GM19455 (cell line): ENCODE measurements at regions not wholly inside any gene's neighbourhood (a gene's known extent, or its start where the extent isn't known, plus 50 kb on each side); places are given as distances from the start of the nearest gene placed in this dataset.

ENCODE experiments used
- ATAC-seq: cut with Tn5 transposase; IDR thresholded peaks from one replicate; pipeline ENCODE4 v1.9.1; 2021; ENCODE audit not compliant: unreplicated experiment

DNA sequence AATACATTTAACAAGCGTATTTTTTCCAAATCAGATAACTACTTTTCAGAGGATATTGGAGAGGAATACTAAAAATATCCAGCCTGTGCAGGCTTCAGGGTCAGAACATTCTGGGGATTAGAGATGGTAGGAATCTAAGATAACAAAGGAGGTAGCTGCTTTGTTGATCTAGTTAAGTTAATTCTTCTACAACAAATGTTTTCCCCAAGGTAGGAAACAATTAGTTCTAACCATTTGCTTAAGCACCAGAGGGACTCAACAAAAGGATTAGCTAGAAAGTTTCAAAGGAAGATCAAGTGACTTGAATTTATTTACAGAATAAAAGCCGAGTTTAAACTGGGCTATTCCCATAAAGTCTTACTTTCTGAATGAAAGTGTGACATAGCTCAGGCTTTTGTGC, 524.2 kb downstream of the TMTC2 start:
- ATAC-seq, result no peak

DNA sequence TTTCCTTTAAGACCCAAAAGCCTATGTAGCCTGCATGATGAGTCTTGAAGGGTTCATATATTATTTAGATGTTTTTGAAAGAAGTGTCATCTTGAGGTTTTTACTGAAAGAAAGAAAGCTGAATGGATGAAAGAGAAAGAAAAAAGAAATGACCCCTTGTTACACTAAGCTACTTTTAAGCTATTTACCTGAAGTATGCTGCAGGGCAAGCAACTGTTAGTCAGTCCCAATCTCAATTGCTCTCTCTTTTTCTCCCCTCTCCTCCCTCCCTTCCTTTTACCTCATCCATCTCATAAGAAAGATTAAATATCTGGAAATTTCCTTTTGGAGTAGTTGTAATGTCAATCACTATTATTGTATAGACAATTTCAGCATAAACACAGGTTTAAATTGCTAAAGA, 512.4 kb downstream of the TMTC2 start:
- ATAC-seq, result no peak

DNA sequence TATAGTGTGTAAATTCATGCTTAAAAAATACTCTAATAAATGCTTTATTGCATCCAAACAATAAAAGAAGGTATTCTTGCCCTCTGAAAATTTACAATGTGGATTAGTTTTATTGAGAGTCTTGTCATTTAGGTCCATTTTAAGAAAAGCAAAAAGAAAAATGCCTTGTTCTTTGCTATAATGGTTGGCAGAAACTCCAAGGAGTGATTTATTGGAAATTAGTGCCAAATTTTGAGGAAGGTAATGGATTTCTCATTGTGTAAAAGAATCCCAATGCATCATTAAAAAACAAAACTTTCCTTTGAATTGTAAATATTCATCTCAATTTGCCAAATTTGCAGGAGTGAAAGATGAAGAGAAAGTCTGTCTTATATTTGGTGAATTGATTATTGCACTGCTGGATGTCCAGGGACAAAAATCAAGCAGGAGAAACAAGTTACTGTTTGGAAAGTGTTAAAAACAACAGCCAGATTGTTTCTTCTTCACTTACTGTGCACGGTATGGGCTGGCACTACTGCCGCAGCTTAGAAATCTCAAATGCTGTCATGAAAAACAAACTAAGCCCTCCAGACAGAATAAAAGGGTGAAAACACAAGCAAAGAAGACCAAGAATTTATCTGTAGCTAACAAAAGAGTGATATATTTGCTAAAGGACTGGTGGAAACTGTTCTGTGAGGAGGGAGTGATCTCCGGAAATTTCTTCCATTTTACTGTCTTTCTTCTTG, 511.7 kb downstream of the TMTC2 start:
- no peak for ATAC-seq

DNA sequence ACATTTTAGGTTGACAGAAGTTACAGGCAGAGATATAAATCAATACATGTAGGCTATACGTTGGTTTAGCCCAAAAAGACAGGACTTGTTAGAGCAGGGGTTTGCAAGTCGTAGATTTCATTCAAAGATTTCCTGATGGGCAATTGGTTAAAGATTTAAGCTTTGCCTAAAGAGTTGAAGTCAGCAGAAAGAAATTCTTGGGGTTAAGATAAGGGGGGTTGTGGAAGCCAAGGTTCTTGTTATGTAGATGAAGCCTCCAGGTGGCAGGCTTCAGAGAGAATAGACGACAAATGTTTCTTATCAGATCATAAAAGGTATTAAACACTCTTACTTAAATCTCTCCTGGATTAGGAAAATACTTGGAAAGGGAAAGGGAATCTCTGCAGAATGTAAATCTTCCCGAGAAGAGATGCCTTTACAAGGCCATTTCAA, 510.8 kb downstream of the TMTC2 start:
- no peak for ATAC-seq

DNA sequence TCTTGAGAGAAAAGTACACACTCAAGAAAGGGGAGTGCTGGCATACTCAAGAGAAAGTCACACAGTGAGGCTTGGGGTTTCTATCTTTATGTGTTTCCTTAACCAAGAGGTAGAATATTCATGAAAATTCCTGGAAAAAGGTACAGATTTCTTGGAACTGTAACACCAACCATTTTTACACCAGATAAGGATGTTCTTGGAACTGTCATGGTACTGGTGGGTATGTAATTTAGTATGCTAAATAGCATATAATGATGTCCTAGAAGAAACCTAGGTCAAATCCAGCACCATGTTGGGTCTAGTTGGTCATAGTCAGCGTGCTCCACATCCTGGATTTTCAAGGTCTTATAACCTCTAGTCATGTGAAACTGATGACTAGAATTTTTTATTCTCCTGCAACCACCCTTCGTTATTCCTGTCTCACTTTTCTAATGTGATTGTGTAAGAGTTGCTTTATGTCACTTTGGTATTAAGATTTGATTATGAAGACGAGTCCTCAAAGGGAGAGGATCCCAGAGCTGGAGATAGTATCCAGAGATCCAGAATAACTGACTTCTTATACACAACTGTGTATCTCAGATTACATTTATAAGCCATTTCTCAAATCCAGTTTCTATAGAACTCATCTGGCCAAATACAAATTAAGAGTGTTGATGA, 510.1 kb downstream of the TMTC2 start:
- ATAC-seq, result no peak

DNA sequence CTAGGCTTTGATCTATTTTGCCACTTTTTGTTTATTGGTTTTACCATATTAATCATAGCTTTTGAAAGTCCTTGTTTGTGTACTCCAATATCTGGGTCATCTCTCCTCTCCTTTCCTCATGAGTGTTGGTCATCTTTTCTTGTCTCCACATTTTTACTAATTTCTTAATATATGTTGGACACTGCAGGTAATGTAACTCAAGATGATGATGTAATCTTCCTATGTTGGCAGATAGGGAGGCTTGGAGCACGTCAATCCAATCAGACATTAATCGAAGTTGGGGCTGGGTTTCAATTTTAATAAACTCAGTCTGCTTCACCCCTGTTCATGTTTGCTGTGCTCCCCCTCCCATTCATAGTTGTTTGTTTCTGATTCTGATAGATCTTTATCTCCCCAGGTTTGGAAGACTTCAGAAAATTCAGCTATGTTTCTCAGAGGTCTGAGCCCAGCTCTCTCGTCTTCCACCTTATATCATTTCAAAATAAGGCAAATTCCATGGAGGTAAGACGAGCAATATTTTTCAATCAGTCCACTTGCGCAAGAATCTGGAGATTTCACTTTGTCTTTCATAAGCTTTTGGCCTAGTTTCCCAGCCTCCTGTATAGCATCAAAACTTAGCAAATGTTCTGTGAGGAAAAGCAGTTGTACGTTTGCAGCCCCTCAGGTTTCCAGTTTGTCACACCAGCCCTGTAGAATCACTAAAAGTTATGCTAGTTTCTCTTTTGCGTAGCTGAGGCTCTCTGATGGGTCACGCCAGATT, 504.1 kb downstream of the TMTC2 start:
- ATAC-seq, result no peak

DNA sequence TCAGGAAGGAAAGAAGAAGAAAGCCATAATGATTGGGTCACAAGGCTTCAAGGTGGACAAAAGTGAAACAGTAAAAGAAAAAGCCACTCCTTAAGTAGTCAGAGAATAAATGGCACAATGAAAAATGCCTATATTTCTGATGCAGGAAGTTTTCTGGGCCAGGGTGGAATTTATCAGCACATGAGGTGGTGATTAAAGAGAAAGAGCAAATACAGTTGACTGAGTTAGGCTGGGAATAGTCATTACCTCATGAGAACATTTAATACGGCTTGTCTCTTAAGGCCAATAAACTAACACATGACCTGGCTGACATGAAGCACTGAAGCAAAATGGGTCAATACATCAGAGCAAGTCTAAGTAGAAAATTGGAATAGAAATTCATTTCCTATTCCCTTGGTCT, 499.7 kb downstream of the TMTC2 start:
- ATAC-seq, result no peak

DNA sequence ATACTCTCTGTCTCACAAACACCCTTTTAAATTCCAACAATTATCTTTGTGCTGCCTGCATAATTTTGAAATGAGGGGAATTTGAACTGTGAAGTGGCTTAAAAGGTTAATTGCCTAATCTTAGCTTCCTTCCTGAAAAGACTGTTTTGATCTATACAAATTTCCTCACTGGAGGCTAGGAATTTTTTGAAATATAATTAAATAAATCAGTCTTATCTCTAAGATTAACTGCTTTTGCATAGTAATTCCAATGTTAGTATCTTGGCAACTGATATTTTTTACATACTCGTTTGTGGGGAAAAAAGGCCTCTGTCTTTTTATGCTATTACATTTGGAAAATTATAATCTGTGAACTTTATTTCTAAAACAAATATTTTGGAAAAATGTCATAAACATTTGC, 498.5 kb downstream of the TMTC2 start:
- ATAC-seq, result no peak
